ENCODE measurements at regions not wholly inside any gene's neighbourhood (a gene's known extent, or its start where the extent isn't known, plus 50 kb on each side); places are given as distances from the start of the nearest gene placed in this dataset.
A peak's percentile ranks its signal among the peaks of the same experiment; 100 is the strongest.

GRCh38 chr11:70527429-70528045, 129.2 kb downstream of the CTTN start:
- Histone ChIP-seq H3K9me3 (ENCODE audit: low read depth) (no peaks in the 10 kb centered on the region), H3K9ac (no peak overlapping the region), H3F3A (ENCODE audit: low read depth) (peaks cover 15% of the 10 kb centered on the region), H3K4me3 (no peak overlapping the region), H3K27me3 (no peaks in the 10 kb centered on the region), H3K27ac (no peak overlapping the region), H3K4me1 (peaks cover 28% of the 10 kb centered on the region), H3K4me2 (no peak overlapping the region), H4K20me1 (ENCODE audit: low read depth) (peaks cover 3% of the 10 kb centered on the region), H2AFZ (replicated peaks) (no peak overlapping the region), H3K36me3 (no peaks in the 10 kb centered on the region), H3K79me2 (ENCODE audit: low read depth) (no peaks in the 10 kb centered on the region)
- peaks cover 56% of the 10 kb centered on the region for H3K4me1 Mint-ChIP-seq
- no peak for DNase-seq (ENCODE audit: low spot score)
- no peaks in the 10 kb centered on the region for H3K36me3 Mint-ChIP-seq
- H3K9me3 Mint-ChIP-seq, result no peaks in the 10 kb centered on the region
- TF ChIP-seq EZH2phosphoT487 (IDR thresholded peaks at IDR 0.05) (no peak), CTCF (IDR thresholded peaks at IDR 0.05) (no peak), EZH2 (IDR thresholded peaks at IDR 0.05) (no peak)
- H3K27ac Mint-ChIP-seq, result no peak overlapping the region
- peaks cover 12% of the 10 kb centered on the region for H3K27me3 Mint-ChIP-seq (ENCODE audit: insufficient read depth, low read depth)
- no peak overlapping the region for H3K4me3 Mint-ChIP-seq

- H3K36me3 Mint-ChIP-seq, result no peaks in the 10 kb centered on the region
- peaks cover 12% of the 10 kb centered on the region for H3K27me3 Mint-ChIP-seq (ENCODE audit: insufficient read depth, low read depth)
- no peaks in the 10 kb centered on the region for H3K9me3 Mint-ChIP-seq
- Histone ChIP-seq H3K27me3 (no peaks in the 10 kb centered on the region), H3K9me3 (ENCODE audit: low read depth) (no peaks in the 10 kb centered on the region), H3K4me1 (peaks cover 26% of the 10 kb centered on the region), H3K4me2 (no peak overlapping the region), H3F3A (ENCODE audit: low read depth) (peaks cover 8% of the 10 kb centered on the region), H4K20me1 (ENCODE audit: low read depth) (no peaks in the 10 kb centered on the region), H3K9ac (no peak overlapping the region), H2AFZ (replicated peaks) (no peak overlapping the region), H3K4me3 (no peak overlapping the region), H3K36me3 (no peaks in the 10 kb centered on the region), H3K27ac (no peak overlapping the region), H3K79me2 (ENCODE audit: low read depth) (no peaks in the 10 kb centered on the region)
- DNase-seq (ENCODE audit: low spot score), result no peak
- no peak overlapping the region for H3K4me3 Mint-ChIP-seq
- H3K27ac Mint-ChIP-seq, result no peak overlapping the region
- H3K4me1 Mint-ChIP-seq, result peaks cover 55% of the 10 kb centered on the region
- TF ChIP-seq EZH2 (IDR thresholded peaks at IDR 0.05) (no peak), EZH2phosphoT487 (IDR thresholded peaks at IDR 0.05) (no peak), CTCF (IDR thresholded peaks at IDR 0.05) (peak; percentile 15)
Measured at GRCh38 chr11:70528046-70528793, 129.9 kb downstream of the CTTN start.

- no peak for TF ChIP-seq CTCF (IDR thresholded peaks at IDR 0.05)
- TF ChIP-seq EZH2phosphoT487 (IDR thresholded peaks at IDR 0.05), result no peak
- TF ChIP-seq EZH2 (IDR thresholded peaks at IDR 0.05), result no peak
- H3K4me1 Mint-ChIP-seq, result peaks cover 52% of the 10 kb centered on the region
- H3K4me3 ChIP-seq, result no peak overlapping the region
- H3K79me2 ChIP-seq (ENCODE audit: low read depth), result no peaks in the 10 kb centered on the region
- H3K4me2 ChIP-seq, result no peak overlapping the region
- H3K27ac ChIP-seq, result no peak overlapping the region
- H3K27ac Mint-ChIP-seq, result no peak overlapping the region
- H3K9me3 ChIP-seq (ENCODE audit: low read depth), result no peaks in the 10 kb centered on the region
- peaks cover 19% of the 10 kb centered on the region for H3K4me1 ChIP-seq
- peaks cover 1% of the 10 kb centered on the region for H3F3A ChIP-seq (ENCODE audit: low read depth)
- peaks cover 12% of the 10 kb centered on the region for H3K27me3 Mint-ChIP-seq (ENCODE audit: insufficient read depth, low read depth)
- H2AFZ ChIP-seq (replicated peaks), result no peak overlapping the region
- no peaks in the 10 kb centered on the region for H3K27me3 ChIP-seq
- no peak overlapping the region for H3K9ac ChIP-seq
- H3K4me3 Mint-ChIP-seq, result no peak overlapping the region
- H3K36me3 Mint-ChIP-seq, result no peaks in the 10 kb centered on the region
- no peak for DNase-seq (ENCODE audit: low spot score)
- no peaks in the 10 kb centered on the region for H3K36me3 ChIP-seq
- H4K20me1 ChIP-seq (ENCODE audit: low read depth), result no peaks in the 10 kb centered on the region
- no peaks in the 10 kb centered on the region for H3K9me3 Mint-ChIP-seq
Measured at GRCh38 chr11:70528794-70529580, 130.7 kb downstream of the CTTN start.

All from neural progenitor cell (in vitro differentiated cells).